ENCODE measurements at regions not wholly inside any gene's neighbourhood (a gene's known extent, or its start where the extent isn't known, plus 50 kb on each side); places are given as distances from the start of the nearest gene placed in this dataset.

- TF ChIP-seq, protein P1, sequence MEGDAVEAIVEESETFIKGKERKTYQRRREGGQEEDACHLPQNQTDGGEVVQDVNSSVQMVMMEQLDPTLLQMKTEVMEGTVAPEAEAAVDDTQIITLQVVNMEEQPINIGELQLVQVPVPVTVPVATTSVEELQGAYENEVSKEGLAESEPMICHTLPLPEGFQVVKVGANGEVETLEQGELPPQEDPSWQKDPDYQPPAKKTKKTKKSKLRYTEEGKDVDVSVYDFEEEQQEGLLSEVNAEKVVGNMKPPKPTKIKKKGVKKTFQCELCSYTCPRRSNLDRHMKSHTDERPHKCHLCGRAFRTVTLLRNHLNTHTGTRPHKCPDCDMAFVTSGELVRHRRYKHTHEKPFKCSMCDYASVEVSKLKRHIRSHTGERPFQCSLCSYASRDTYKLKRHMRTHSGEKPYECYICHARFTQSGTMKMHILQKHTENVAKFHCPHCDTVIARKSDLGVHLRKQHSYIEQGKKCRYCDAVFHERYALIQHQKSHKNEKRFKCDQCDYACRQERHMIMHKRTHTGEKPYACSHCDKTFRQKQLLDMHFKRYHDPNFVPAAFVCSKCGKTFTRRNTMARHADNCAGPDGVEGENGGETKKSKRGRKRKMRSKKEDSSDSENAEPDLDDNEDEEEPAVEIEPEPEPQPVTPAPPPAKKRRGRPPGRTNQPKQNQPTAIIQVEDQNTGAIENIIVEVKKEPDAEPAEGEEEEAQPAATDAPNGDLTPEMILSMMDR (IDR thresholded peaks at IDR 0.05 in 2 of 3, conservative IDR thresholded peaks at IDR 0.05 in 1 of 3; ENCODE audit: borderline replicate concordance in 1 of 3, insufficient read depth in 1 of 3, low read depth in 2 of 3, low read length in 2 of 3), result no peak
- TF ChIP-seq SRF (IDR thresholded peaks at IDR 0.05; ENCODE audit: low read depth), result no peak
Measured at GRCh38 chr5:104909803-104910202, 1347.2 kb upstream of the NUDT12 start.

All from HCT116 (cell line).